Muscle of leg (tissue), 3 donors: ENCODE measurements at regions not wholly inside any gene's neighbourhood (a gene's known extent, or its start where the extent isn't known, plus 50 kb on each side); places are given as distances from the start of the nearest gene placed in this dataset.
A peak's percentile ranks its signal among the peaks of the same experiment; 100 is the strongest.
"Not testable (repeated sequence)": the region's sequence is repeated elsewhere in the genome, so short reads cannot be mapped to it uniquely, and the experiment has no call there.

Experiments used
- DNase-seq: peaks from one replicate; pipeline ENCODE4 v3.0.0; 2013
- H3K27ac ChIP-seq: one replicate; pipeline ENCODE4 v1.5.1; 2013; ENCODE audit warnings: mild to moderate bottlenecking, low read length, control low read depth
- H3K27me3 ChIP-seq: one replicate; pipeline ENCODE4 v1.6.1; 2013; ENCODE audit warnings: low read length; ENCODE audit not compliant: control insufficient read depth, insufficient read depth
- H3K36me3 ChIP-seq: one replicate; pipeline ENCODE4 v1.6.1; 2013; ENCODE audit warnings: low read length; ENCODE audit not compliant: control insufficient read depth, insufficient read depth
- H3K4me1 ChIP-seq: one replicate; pipeline ENCODE4 v1.6.1; 2013; ENCODE audit warnings: low read length; ENCODE audit not compliant: control insufficient read depth, insufficient read depth
- H3K4me3 ChIP-seq: one replicate; pipeline ENCODE4 v1.5.1; 2013; ENCODE audit warnings: low read length, control low read depth
- H3K9me3 ChIP-seq: replicated peaks from 2 replicates; pipeline ENCODE4 v1.6.1; 2013; ENCODE audit warnings: low read depth, low read length; ENCODE audit not compliant: control insufficient read depth
- WGBS: methylation state at CpG from one replicate; pipeline ENCODE4 v1.1.5; 2013; ENCODE audit warnings: missing lambda C conversion rate; ENCODE audit not compliant: insufficient coverage; 5-methylcytosine and 5-hydroxymethylcytosine counted together

GRCh38 chr1:219090607-219091006 lies 83.1 kb upstream of the LYPLAL1 start:
- no peak overlapping the region for H3K4me3 ChIP-seq
- H3K27ac ChIP-seq: no peak overlapping the region
- H3K36me3 ChIP-seq: no peaks in the 10 kb centered on the region
- WGBS: no CpG with 5 or more reads among the region's 1 CpG
- no peaks in the 10 kb centered on the region for H3K4me1 ChIP-seq
- peak; percentile 42 for DNase-seq
- no peaks in the 10 kb centered on the region for H3K9me3 ChIP-seq
- no peaks in the 10 kb centered on the region for H3K27me3 ChIP-seq

- Histone ChIP-seq H3K4me1 (no peaks in the 10 kb centered on the region), H3K27me3 (no peaks in the 10 kb centered on the region), H3K36me3 (no peaks in the 10 kb centered on the region), H3K4me3 (no peak overlapping the region), H3K9me3 (no peaks in the 10 kb centered on the region), H3K27ac (no peak overlapping the region)
- no peak for DNase-seq
- no CpG with 5 or more reads among the region's 1 CpG for WGBS
Measured at GRCh38 chr1:219092206-219092605, 81.5 kb upstream of the LYPLAL1 start.

- H3K9me3 ChIP-seq: no peaks in the 10 kb centered on the region
- DNase-seq: no peak
- H3K27ac ChIP-seq: no peak overlapping the region
- H3K4me3 ChIP-seq: no peak overlapping the region
- no peaks in the 10 kb centered on the region for H3K27me3 ChIP-seq
- no CpG with 5 or more reads among the region's 1 CpG for WGBS
- no peaks in the 10 kb centered on the region for H3K4me1 ChIP-seq
- H3K36me3 ChIP-seq: no peaks in the 10 kb centered on the region
Measured at GRCh38 chr1:219099307-219099706, 74.4 kb upstream of the LYPLAL1 start.

- H3K9me3 ChIP-seq: no peaks in the 10 kb centered on the region
- no peak for DNase-seq
- H3K4me3 ChIP-seq: no peak overlapping the region
- WGBS: no CpG with 5 or more reads among the region's 1 CpG
- H3K27ac ChIP-seq: no peak overlapping the region
- H3K27me3 ChIP-seq: no peaks in the 10 kb centered on the region
- H3K36me3 ChIP-seq: no peaks in the 10 kb centered on the region
- H3K4me1 ChIP-seq: no peaks in the 10 kb centered on the region
Measured at GRCh38 chr1:219100059-219100458, 73.6 kb upstream of the LYPLAL1 start.

- H3K36me3 ChIP-seq, H3K27ac ChIP-seq, H3K4me1 ChIP-seq, H3K9me3 ChIP-seq, DNase-seq, H3K4me3 ChIP-seq, H3K27me3 ChIP-seq: not testable (repeated sequence)
- WGBS: no CpG with 5 or more reads among the region's 1 CpG
Measured at GRCh38 chr1:219102466-219102865, 71.2 kb upstream of the LYPLAL1 start.

- DNase-seq: no peak
- Histone ChIP-seq H3K4me1 (no peaks in the 10 kb centered on the region), H3K27me3 (no peaks in the 10 kb centered on the region), H3K27ac (no peak overlapping the region), H3K4me3 (no peak overlapping the region), H3K36me3 (no peaks in the 10 kb centered on the region), H3K9me3 (peaks cover 3% of the 10 kb centered on the region)
- WGBS: no CpG with 5 or more reads among the region's 1 CpG
Measured at GRCh38 chr1:219105893-219106292, 67.8 kb upstream of the LYPLAL1 start.

- Histone ChIP-seq H3K4me3 (no peak overlapping the region), H3K9me3 (peaks cover 6% of the 10 kb centered on the region), H3K4me1 (no peaks in the 10 kb centered on the region), H3K27me3 (no peaks in the 10 kb centered on the region), H3K27ac (no peak overlapping the region), H3K36me3 (no peaks in the 10 kb centered on the region)
- DNase-seq: no peak
Measured at GRCh38 chr1:219109424-219110018, 64.2 kb upstream of the LYPLAL1 start.

- Histone ChIP-seq H3K4me1 (no peaks in the 10 kb centered on the region), H3K27me3 (no peaks in the 10 kb centered on the region), H3K36me3 (no peaks in the 10 kb centered on the region), H3K9me3 (peaks cover 6% of the 10 kb centered on the region), H3K4me3 (no peak overlapping the region), H3K27ac (no peak overlapping the region)
- DNase-seq: no peak
Measured at GRCh38 chr1:219113261-219113660, 60.4 kb upstream of the LYPLAL1 start.

- Histone ChIP-seq H3K36me3 (no peaks in the 10 kb centered on the region), H3K27me3 (no peaks in the 10 kb centered on the region), H3K4me1 (no peaks in the 10 kb centered on the region), H3K4me3 (no peak overlapping the region), H3K9me3 (peaks cover 6% of the 10 kb centered on the region), H3K27ac (no peak overlapping the region)
- WGBS: no CpG with 5 or more reads among the region's 1 CpG
- no peak for DNase-seq
Measured at GRCh38 chr1:219114014-219114413, 59.7 kb upstream of the LYPLAL1 start.

- no peak overlapping the region for H3K4me3 ChIP-seq
- DNase-seq: no peak
- peak overlapping the region; percentile 44 for H3K27ac ChIP-seq
- peaks cover 8% of the 10 kb centered on the region for H3K4me1 ChIP-seq
- no peaks in the 10 kb centered on the region for H3K9me3 ChIP-seq
- no peaks in the 10 kb centered on the region for H3K36me3 ChIP-seq
- H3K27me3 ChIP-seq: no peaks in the 10 kb centered on the region
Measured at GRCh38 chr1:219119839-219120238, 53.8 kb upstream of the LYPLAL1 start.
